ENCODE measurements at regions not wholly inside any gene's neighbourhood (a gene's known extent, or its start where the extent isn't known, plus 50 kb on each side); places are given as distances from the start of the nearest gene placed in this dataset.

DNA sequence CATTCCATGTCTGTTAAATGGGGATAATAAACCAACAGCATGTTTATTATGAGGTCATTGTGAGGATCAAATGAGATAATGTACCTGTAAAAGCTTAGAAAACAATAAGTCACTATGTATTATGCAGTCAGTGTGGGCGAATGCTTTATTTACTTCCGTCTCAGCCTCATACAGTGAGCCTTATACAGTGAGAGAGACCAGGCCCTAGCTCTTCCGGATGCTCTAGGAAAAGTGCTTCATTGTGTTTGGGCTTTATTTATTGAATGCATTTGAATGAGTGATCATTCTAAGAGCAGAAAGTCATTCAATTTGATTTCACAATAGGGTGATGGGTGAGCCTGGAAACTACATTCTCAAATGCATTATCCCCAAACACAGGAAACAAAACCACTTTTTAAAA lies 603.9 kb upstream of the FANCL start:
- Mint-ChIP-seq H3K36me3 (ENCODE audit: low read depth) (no peaks in the 10 kb centered on the region), H3K9me3 (no peaks in the 10 kb centered on the region), H3K4me1 (peaks cover 13% of the 10 kb centered on the region), H3K27me3 (ENCODE audit: insufficient read depth) (no peaks in the 10 kb centered on the region), H3K4me3 (no peak overlapping the region), H3K27ac (no peak overlapping the region)
- whole genome bisulfite sequencing, 2 experiments (ENCODE audit: insufficient coverage in 1 of 2, insufficient read length in 1 of 2) = 89 to 95% methylated on average over 3 of the region's 3 CpGs
- Histone ChIP-seq H3K27ac (ENCODE audit: low read depth, low read length) (no peak overlapping the region), H3K9ac (ENCODE audit: extremely low read depth, low read length, poor library complexity, severe bottlenecking) (no peak overlapping the region), H3K4me3 (ENCODE audit: low read length) (no peak overlapping the region), H3K9me3 (ENCODE audit: control insufficient read depth, low read length) (no peaks in the 10 kb centered on the region), H3K27me3 (ENCODE audit: control insufficient read depth, insufficient read depth, low read length, poor library complexity, severe bottlenecking) (no peaks in the 10 kb centered on the region), H3K4me1 (ENCODE audit: control insufficient read depth, insufficient read depth, low read length) (peaks cover 9% of the 10 kb centered on the region), H3K36me3 (ENCODE audit: control insufficient read depth, insufficient read depth, low read length) (no peaks in the 10 kb centered on the region)
- TF ChIP-seq, protein P1, sequence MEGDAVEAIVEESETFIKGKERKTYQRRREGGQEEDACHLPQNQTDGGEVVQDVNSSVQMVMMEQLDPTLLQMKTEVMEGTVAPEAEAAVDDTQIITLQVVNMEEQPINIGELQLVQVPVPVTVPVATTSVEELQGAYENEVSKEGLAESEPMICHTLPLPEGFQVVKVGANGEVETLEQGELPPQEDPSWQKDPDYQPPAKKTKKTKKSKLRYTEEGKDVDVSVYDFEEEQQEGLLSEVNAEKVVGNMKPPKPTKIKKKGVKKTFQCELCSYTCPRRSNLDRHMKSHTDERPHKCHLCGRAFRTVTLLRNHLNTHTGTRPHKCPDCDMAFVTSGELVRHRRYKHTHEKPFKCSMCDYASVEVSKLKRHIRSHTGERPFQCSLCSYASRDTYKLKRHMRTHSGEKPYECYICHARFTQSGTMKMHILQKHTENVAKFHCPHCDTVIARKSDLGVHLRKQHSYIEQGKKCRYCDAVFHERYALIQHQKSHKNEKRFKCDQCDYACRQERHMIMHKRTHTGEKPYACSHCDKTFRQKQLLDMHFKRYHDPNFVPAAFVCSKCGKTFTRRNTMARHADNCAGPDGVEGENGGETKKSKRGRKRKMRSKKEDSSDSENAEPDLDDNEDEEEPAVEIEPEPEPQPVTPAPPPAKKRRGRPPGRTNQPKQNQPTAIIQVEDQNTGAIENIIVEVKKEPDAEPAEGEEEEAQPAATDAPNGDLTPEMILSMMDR (conservative IDR thresholded peaks at IDR 0.05) = no peak
- no peak for DNase-seq

DNA sequence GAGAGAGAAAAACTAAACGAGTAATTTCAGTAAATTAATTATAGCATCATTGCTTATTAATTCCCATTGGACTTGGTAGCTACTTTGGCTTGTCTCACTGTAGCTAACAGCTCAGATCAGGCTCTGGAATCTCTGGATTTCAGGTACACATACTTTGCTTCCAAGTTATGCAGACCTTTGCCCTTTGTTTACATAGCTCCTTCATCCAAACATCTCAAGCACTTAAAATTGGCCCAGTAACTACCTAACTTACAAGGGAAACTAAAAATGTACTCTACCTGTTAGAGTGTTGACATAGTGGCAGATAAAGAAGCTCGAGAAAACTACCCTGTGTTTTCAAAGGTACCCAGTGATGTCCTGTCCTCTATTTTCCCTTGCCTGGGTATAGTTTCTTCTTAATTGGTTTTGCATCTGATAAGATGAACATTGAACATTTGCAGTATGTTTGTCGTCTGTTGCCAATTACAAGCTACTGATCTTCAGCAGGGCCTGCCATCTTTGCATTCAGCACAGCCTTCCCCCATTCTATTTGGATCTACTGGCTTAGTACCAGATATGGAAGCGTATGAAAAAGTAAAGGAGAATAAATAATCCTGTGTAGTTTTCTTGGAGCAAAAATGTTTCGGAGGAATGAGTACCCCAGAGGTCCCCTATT lies 601.5 kb upstream of the FANCL start:
- no peaks in the 10 kb centered on the region for H3K9me3 ChIP-seq (ENCODE audit: control insufficient read depth, low read length)
- Mint-ChIP-seq H3K27ac (no peak overlapping the region), H3K4me3 (no peak overlapping the region), H3K27me3 (ENCODE audit: insufficient read depth) (no peaks in the 10 kb centered on the region), H3K4me1 (peaks cover 10% of the 10 kb centered on the region), H3K9me3 (no peaks in the 10 kb centered on the region), H3K36me3 (ENCODE audit: low read depth) (no peaks in the 10 kb centered on the region)
- TF ChIP-seq, protein P1 (conservative IDR thresholded peaks at IDR 0.05) = no peak
- H3K36me3 ChIP-seq (ENCODE audit: control insufficient read depth, insufficient read depth, low read length) = no peaks in the 10 kb centered on the region
- no peak overlapping the region for H3K9ac ChIP-seq (ENCODE audit: extremely low read depth, low read length, poor library complexity, severe bottlenecking)
- WGBS, 2 experiments (ENCODE audit: insufficient coverage in 1 of 2, insufficient read length in 1 of 2) = 80 to 92% methylated on average over 3 to 5 of the region's 5 CpGs
- H3K4me1 ChIP-seq (ENCODE audit: control insufficient read depth, insufficient read depth, low read length) = peaks cover 12% of the 10 kb centered on the region
- H3K27ac ChIP-seq (ENCODE audit: low read depth, low read length) = no peak overlapping the region
- no peaks in the 10 kb centered on the region for H3K27me3 ChIP-seq (ENCODE audit: control insufficient read depth, insufficient read depth, low read length, poor library complexity, severe bottlenecking)
- no peak for DNase-seq
- H3K4me3 ChIP-seq (ENCODE audit: low read length) = no peak overlapping the region

DNA sequence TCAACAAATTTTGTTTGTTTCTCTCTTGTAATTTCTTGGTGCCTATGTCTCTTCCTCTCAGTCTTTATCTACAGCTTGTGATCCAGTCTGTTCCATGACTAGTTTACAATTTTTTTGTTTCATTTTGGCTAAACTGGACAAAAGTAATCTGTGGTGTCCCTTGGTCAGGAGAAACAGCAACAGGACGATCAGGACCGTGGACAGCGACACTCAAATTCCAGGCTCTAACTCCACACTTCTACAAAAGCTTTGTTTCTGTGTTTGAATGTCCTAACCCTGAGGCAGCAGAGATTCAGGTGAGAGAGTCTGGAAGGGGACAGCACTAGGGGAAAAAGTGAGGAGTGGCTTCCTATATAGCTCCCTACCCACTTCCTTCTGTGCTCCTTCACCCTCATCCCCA lies 593.3 kb upstream of the FANCL start:
- Histone ChIP-seq H3K4me3 (ENCODE audit: low read length) (no peak overlapping the region), H3K9me3 (ENCODE audit: control insufficient read depth, low read length) (no peaks in the 10 kb centered on the region), H3K36me3 (ENCODE audit: control insufficient read depth, insufficient read depth, low read length) (no peaks in the 10 kb centered on the region), H3K27ac (ENCODE audit: low read depth, low read length) (no peak overlapping the region), H3K9ac (ENCODE audit: extremely low read depth, low read length, poor library complexity, severe bottlenecking) (no peak overlapping the region), H3K4me1 (ENCODE audit: control insufficient read depth, insufficient read depth, low read length) (peaks cover 9% of the 10 kb centered on the region), H3K27me3 (ENCODE audit: control insufficient read depth, insufficient read depth, low read length, poor library complexity, severe bottlenecking) (no peaks in the 10 kb centered on the region)
- H3K4me3 Mint-ChIP-seq = no peak overlapping the region
- DNase-seq = peak; percentile 87
- no peaks in the 10 kb centered on the region for H3K27me3 Mint-ChIP-seq (ENCODE audit: insufficient read depth)
- no peak overlapping the region for H3K27ac Mint-ChIP-seq
- TF ChIP-seq, protein P1 (conservative IDR thresholded peaks at IDR 0.05) = no peak
- no peaks in the 10 kb centered on the region for H3K36me3 Mint-ChIP-seq (ENCODE audit: low read depth)
- WGBS, 2 experiments (ENCODE audit: insufficient coverage in 1 of 2, insufficient read length in 1 of 2) = 11% methylated on average over 3 of the region's 3 CpGs; no CpG with 5 or more reads in 1 of the 2 experiments
- peaks cover 12% of the 10 kb centered on the region for H3K4me1 Mint-ChIP-seq
- no peaks in the 10 kb centered on the region for H3K9me3 Mint-ChIP-seq

Data from endodermal cell (in vitro differentiated cells).